Sigmoid colon (tissue), 4 donors: ENCODE measurements at regions not wholly inside any gene's neighbourhood (a gene's known extent, or its start where the extent isn't known, plus 50 kb on each side); places are given as distances from the start of the nearest gene placed in this dataset.

Experiments
- CTCF ChIP-seq, 4 experiments: fragments of 450-650 bp in 3 of 4; fragments of 200-600 bp in 1 of 4; IDR thresholded peaks; one replicate each; pipeline ENCODE4 v1.5.1; 2016 to 2019; ENCODE audit warnings: antibody characterized with exemption in 4 of 4, mild to moderate bottlenecking in 3 of 4, moderate library complexity in 2 of 4
- POLR2AphosphoS5 ChIP-seq, 4 donors: sonication (generic); formaldehyde crosslinking; IDR thresholded peaks; one replicate each; pipeline ENCODE4 v1.6.1; 2017; ENCODE audit warnings: antibody characterized with exemption in 4 of 4

- no peak for TF ChIP-seq POLR2AphosphoS5 (IDR thresholded peaks at IDR 0.05)
- no peak for TF ChIP-seq CTCF (IDR thresholded peaks at IDR 0.05)
These were observed 1145.6 kb upstream of the DIAPH2 start for GRCh38 chrX:95539041-95539440.
